GM12878 (cell line): ENCODE measurements at regions not wholly inside any gene's neighbourhood (a gene's known extent, or its start where the extent isn't known, plus 50 kb on each side); places are given as distances from the start of the nearest gene placed in this dataset.

ENCODE experiments used
- ATAC-seq: fragments of 200-7000 bp; cut with Tn5 transposase; 3 replicates; pipeline ENCODE4 v1.9.1; 2020; ENCODE audit warnings: mild to moderate bottlenecking, moderate library complexity
- BruUV-seq: library from RNA; stranded (reverse); fragments of 400-500 nt; replicated peaks from 2 replicates; lab custom pipeline; 2021; lab: Mats Ljungman, UMichigan
- CTCF ChIA-PET: fragments of 300-600 bp; sonication (Branson Sonifier 250); formaldehyde crosslinking; extraction: SDS; loops from one replicate; lab custom pipeline; 2021; ENCODE audit warnings: inconsistent platforms; lab: Yijun Ruan, JAX
- POLR2A ChIA-PET: fragments of 350-600 bp; formaldehyde crosslinking; extraction: SDS; loops from one replicate; lab custom pipeline; 2021; ENCODE audit warnings: inconsistent platforms; lab: Charles Lee
- RAD21 ChIA-PET: fragments of 300-600 bp; sonication (Branson Sonifier 250); formaldehyde crosslinking; loops from one replicate; lab custom pipeline; 2023; ENCODE audit warnings: antibody characterized with exemption; ENCODE audit not compliant: unreplicated experiment; lab: Charles Lee
- SMC1A ChIA-PET: fragments of 300-600 bp; sonication (Branson Sonifier 250); formaldehyde crosslinking; loops from one replicate; lab custom pipeline; 2023; ENCODE audit not compliant: unreplicated experiment, uncharacterized antibody; lab: Charles Lee
- DNase-seq: peaks from one replicate; pipeline ENCODE4 v3.0.0-alpha.2; 2011; ENCODE audit warnings: low read depth, low spot score
- FAIRE-seq: peaks from 3 replicates; lab custom pipeline; 2011; peaks lifted over from hg19 to GRCh38; lab: Jason Lieb, UNC
- H2AFZ ChIP-seq: 2 replicates; pipeline ENCODE4 v1.6.0; 2011; ENCODE audit warnings: low read depth, low read length, control low read depth; ENCODE audit not compliant: control insufficient read depth
- H3K27ac ChIP-seq: 2 replicates; pipeline ENCODE4 v1.5.1; 2011; ENCODE audit warnings: control low read depth; ENCODE audit not compliant: control insufficient read depth, insufficient read depth
- H3K27me3 ChIP-seq, 2 experiments: replicated peaks in 1 of 2; 2 replicates each; pipeline versions ENCODE4 v1.6.0 to v1.6.1; 2011; ENCODE audit warnings: low read length in 1 of 2; ENCODE audit not compliant: control insufficient read depth in 2 of 2, insufficient read depth in 2 of 2
- H3K36me3 ChIP-seq, 2 experiments: 2 replicates each; pipeline ENCODE4 v1.5.1; 2011; ENCODE audit warnings: low read length in 1 of 2; ENCODE audit not compliant: control insufficient read depth in 2 of 2, insufficient read depth in 2 of 2
- H3K4me1 ChIP-seq: 2 replicates; pipeline ENCODE4 v1.6.1; 2011; ENCODE audit warnings: mild to moderate bottlenecking, low read length, moderate library complexity, mixed read lengths; ENCODE audit not compliant: control insufficient read depth, insufficient read depth
- H3K4me2 ChIP-seq: 2 replicates; pipeline ENCODE4 v1.6.0; 2011; ENCODE audit warnings: control low read depth; ENCODE audit not compliant: control insufficient read depth, insufficient read depth
- H3K4me3 ChIP-seq: fragments of 200-600 bp; sonication (generic); 2 replicates; pipeline ENCODE4 v1.5.1; 2016
- H3K79me2 ChIP-seq: 2 replicates; pipeline ENCODE4 v1.6.0; 2011; ENCODE audit warnings: low read length; ENCODE audit not compliant: control insufficient read depth, insufficient read depth
- H3K9ac ChIP-seq: 2 replicates; pipeline ENCODE4 v1.8.0; 2011; ENCODE audit warnings: low read length, control low read depth, mixed read lengths; ENCODE audit not compliant: control insufficient read depth, insufficient read depth
- H3K9me3 ChIP-seq: replicated peaks from 3 replicates; pipeline ENCODE4 v1.5.1; 2011; ENCODE audit warnings: mild to moderate bottlenecking, low read length; ENCODE audit not compliant: control insufficient read depth, insufficient read depth
- H4K20me1 ChIP-seq: 2 replicates; pipeline ENCODE4 v1.6.0; 2011; ENCODE audit not compliant: control insufficient read depth, insufficient read depth
- BMI1 ChIP-seq: fragments of 450-650 bp; IDR thresholded peaks from 2 replicates; pipeline ENCODE4 v1.6.1; 2016; ENCODE audit warnings: mild to moderate bottlenecking, moderate library complexity, borderline replicate concordance
- BRCA1 ChIP-seq: IDR thresholded peaks from 2 replicates; pipeline ENCODE4 v1.6.1; 2011; ENCODE audit warnings: low read depth, low read length, improper control_type of control experiment
- CHD1 ChIP-seq: IDR thresholded peaks from 2 replicates; pipeline ENCODE4 v1.6.1; 2012; ENCODE audit warnings: low read depth, low read length, improper control_type of control experiment
- CHD4 ChIP-seq: fragments of 200-600 bp; sonication (generic); IDR thresholded peaks from 2 replicates; pipeline ENCODE4 v1.6.1; 2016; ENCODE audit warnings: mild to moderate bottlenecking
- ELK1 ChIP-seq: IDR thresholded peaks from 2 replicates; pipeline ENCODE4 v1.6.1; 2012; ENCODE audit warnings: low read depth, low read length, improper control_type of control experiment
- FOXK2 ChIP-seq: fragments of 450-650 bp; IDR thresholded peaks from 2 replicates; pipeline ENCODE4 v1.6.1; 2017; ENCODE audit warnings: mild to moderate bottlenecking, moderate library complexity
- GATAD2B ChIP-seq: fragments of 450-650 bp; conservative IDR thresholded peaks from 2 replicates; pipeline ENCODE4 v1.6.1; 2017; ENCODE audit warnings: low read depth, mild to moderate bottlenecking, moderate library complexity
- JUNB ChIP-seq: IDR thresholded peaks from 2 replicates; pipeline ENCODE4 v1.6.1; 2016; ENCODE audit warnings: antibody characterized with exemption, mild to moderate bottlenecking
- MTA2 ChIP-seq: fragments of 450-650 bp; IDR thresholded peaks from 2 replicates; pipeline ENCODE4 v1.6.1; 2016; ENCODE audit warnings: low read depth, mild to moderate bottlenecking, moderate library complexity
- MXI1 ChIP-seq: fragments of 150-350 bp; IDR thresholded peaks from 2 replicates; pipeline ENCODE4 v1.6.1; 2011; ENCODE audit warnings: low read depth, mild to moderate bottlenecking, inconsistent platforms, low read length, improper control_type of control experiment
- MYB ChIP-seq: fragments of 150-350 bp; IDR thresholded peaks from 2 replicates; pipeline ENCODE4 v1.6.1; 2014; ENCODE audit warnings: mild to moderate bottlenecking, low read depth, low read length, borderline replicate concordance
- NFXL1 ChIP-seq: fragments of 450-650 bp; IDR thresholded peaks from 2 replicates; pipeline ENCODE4 v1.6.1; 2017; ENCODE audit warnings: antibody characterized with exemption, mild to moderate bottlenecking, borderline replicate concordance
- NR2C2 ChIP-seq: IDR thresholded peaks from 2 replicates; pipeline ENCODE4 v1.6.1; 2011; ENCODE audit warnings: borderline replicate concordance, low read depth; ENCODE audit not compliant: control insufficient read depth, insufficient read length
- PKNOX1 ChIP-seq: fragments of 450-650 bp; IDR thresholded peaks from 2 replicates; pipeline ENCODE4 v1.6.1; 2016; ENCODE audit warnings: mild to moderate bottlenecking
- RB1 ChIP-seq: fragments of 450-650 bp; formaldehyde crosslinking; IDR thresholded peaks from 2 replicates; pipeline ENCODE4 v1.6.1; 2017; ENCODE audit warnings: mild to moderate bottlenecking, borderline replicate concordance
- SP1 ChIP-seq: IDR thresholded peaks from one replicate; pipeline ENCODE4 v1.6.1; 2011; ENCODE audit warnings: low read depth, low read length
- TCF7 ChIP-seq: IDR thresholded peaks from 2 replicates; pipeline ENCODE4 v1.6.1; 2014; ENCODE audit warnings: antibody characterized with exemption, borderline replicate concordance
- ZBTB11 ChIP-seq: fragments of 450-650 bp; formaldehyde crosslinking; IDR thresholded peaks from 2 replicates; pipeline ENCODE4 v1.5.0; 2022; ENCODE audit warnings: mild to moderate bottlenecking, missing genetic modification characterization
- ZSCAN29 ChIP-seq: fragments of 450-650 bp; IDR thresholded peaks from 2 replicates; pipeline ENCODE4 v1.6.1; 2017; ENCODE audit warnings: mild to moderate bottlenecking, moderate library complexity
- WGBS: methylation state at CpG from one replicate; pipeline ENCODE4 v1.1.6; 2016; ENCODE audit warnings: low lambda C conversion rate; ENCODE audit not compliant: insufficient replicate concordance, insufficient coverage; ENCODE audit errors: missing lambda C conversion rate; 5-methylcytosine and 5-hydroxymethylcytosine counted together
- in situ Hi-C: fragments of 300-500 bp; cut with MboI; formaldehyde crosslinking; loops from 9 replicates; pipeline ENCODE4 v1.14.3; 2018; ENCODE audit warnings: mixed read lengths
- intact Hi-C: fragments of 100-400 bp; cut with micrococcal nuclease; formaldehyde crosslinking; loops from one replicate; pipeline ENCODE4 v1.14.2; 2022; ENCODE audit not compliant: unreplicated experiment

- Histone ChIP-seq H2AFZ (no peak overlapping the region), H3K4me1 (no peaks in the 10 kb centered on the region), H3K27ac (no peak overlapping the region), H3K9me3 (no peaks in the 10 kb centered on the region), H3K4me3 (no peak overlapping the region), H3K4me2 (no peak overlapping the region), H4K20me1 (no peaks in the 10 kb centered on the region), H3K36me3 (no peaks in the 10 kb centered on the region), H3K27me3 (no peaks in the 10 kb centered on the region), H3K79me2 (no peaks in the 10 kb centered on the region), H3K9ac (no peak overlapping the region)
- DNase-seq (no peak), FAIRE-seq (no peak), ATAC-seq (no peak)
- BruUV-seq = no TSS peak
- ChIA-PET SMC1A (interaction anchor here (1.1 kb wide), 1 partner anchor 466 kb away, joined by 3 read pairs; no protein-coding TSS in a partner anchor), RAD21 (no interaction called here), CTCF (no interaction called here), POLR2A (no interaction called here)
- TF ChIP-seq ZSCAN29 (no peak), GATAD2B (no peak), MYB (no peak), FOXK2 (no peak), PKNOX1 (no peak), TCF7 (no peak), ZBTB11 (CRISPR knock-in tag) (no peak), ELK1 (no peak), NFXL1 (no peak), JUNB (no peak), CHD1 (no peak), BRCA1 (no peak), MTA2 (no peak), RB1 (no peak), SP1 (no peak), BMI1 (no peak), NR2C2 (no peak), MXI1 (no peak), CHD4 (no peak)
- 0% methylated on average over 1 of the region's 1 CpG for WGBS
- intact Hi-C loops (no loop called here), in situ Hi-C loops (no loop called here)
Observed at GRCh38 chr6:62681108-62681507, 395.1 kb upstream of the KHDRBS2 start.
